ENCODE measurements at regions not wholly inside any gene's neighbourhood (a gene's known extent, or its start where the extent isn't known, plus 50 kb on each side); places are given as distances from the start of the nearest gene placed in this dataset.

- TF ChIP-seq, protein P1, sequence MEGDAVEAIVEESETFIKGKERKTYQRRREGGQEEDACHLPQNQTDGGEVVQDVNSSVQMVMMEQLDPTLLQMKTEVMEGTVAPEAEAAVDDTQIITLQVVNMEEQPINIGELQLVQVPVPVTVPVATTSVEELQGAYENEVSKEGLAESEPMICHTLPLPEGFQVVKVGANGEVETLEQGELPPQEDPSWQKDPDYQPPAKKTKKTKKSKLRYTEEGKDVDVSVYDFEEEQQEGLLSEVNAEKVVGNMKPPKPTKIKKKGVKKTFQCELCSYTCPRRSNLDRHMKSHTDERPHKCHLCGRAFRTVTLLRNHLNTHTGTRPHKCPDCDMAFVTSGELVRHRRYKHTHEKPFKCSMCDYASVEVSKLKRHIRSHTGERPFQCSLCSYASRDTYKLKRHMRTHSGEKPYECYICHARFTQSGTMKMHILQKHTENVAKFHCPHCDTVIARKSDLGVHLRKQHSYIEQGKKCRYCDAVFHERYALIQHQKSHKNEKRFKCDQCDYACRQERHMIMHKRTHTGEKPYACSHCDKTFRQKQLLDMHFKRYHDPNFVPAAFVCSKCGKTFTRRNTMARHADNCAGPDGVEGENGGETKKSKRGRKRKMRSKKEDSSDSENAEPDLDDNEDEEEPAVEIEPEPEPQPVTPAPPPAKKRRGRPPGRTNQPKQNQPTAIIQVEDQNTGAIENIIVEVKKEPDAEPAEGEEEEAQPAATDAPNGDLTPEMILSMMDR (IDR thresholded peaks at IDR 0.05), result no peak
- no peak for TF ChIP-seq POLR2A (IDR thresholded peaks at IDR 0.05)
Observed at GRCh38 chr14:40656311-40656710, 950.4 kb upstream of the LRFN5 start.
